Osteoblast (primary cell): ENCODE measurements at regions not wholly inside any gene's neighbourhood (a gene's known extent, or its start where the extent isn't known, plus 50 kb on each side); places are given as distances from the start of the nearest gene placed in this dataset.
"Not testable (repeated sequence)": the region's sequence is repeated elsewhere in the genome, so short reads cannot be mapped to it uniquely, and the experiment has no call there.

Experiments
- DNase-seq: peaks from one replicate; pipeline ENCODE4 v3.0.0; 2011; ENCODE audit warnings: low spot score, mixed read lengths; ENCODE audit not compliant: insufficient read length; ENCODE audit errors: missing footprints
- H2AFZ ChIP-seq: 2 replicates; pipeline ENCODE4 v1.6.0; 2011; ENCODE audit warnings: mild to moderate bottlenecking, low read length
- H3K27ac ChIP-seq: 2 replicates; pipeline ENCODE4 v1.5.1; 2011; ENCODE audit warnings: mild to moderate bottlenecking, low read depth, low read length, moderate library complexity
- H3K27me3 ChIP-seq: 2 replicates; pipeline ENCODE4 v1.6.0; 2012; ENCODE audit warnings: mild to moderate bottlenecking, control low read depth, inconsistent platforms, low read length, moderate library complexity; ENCODE audit not compliant: insufficient read depth
- H3K36me3 ChIP-seq: 2 replicates; pipeline ENCODE4 v1.5.1; 2011; ENCODE audit warnings: mild to moderate bottlenecking, low read length, control low read depth, moderate library complexity; ENCODE audit not compliant: insufficient read depth
- H3K4me1 ChIP-seq: 2 replicates; pipeline ENCODE4 v1.5.1; 2011; ENCODE audit warnings: mild to moderate bottlenecking, low read length, control low read depth, moderate library complexity; ENCODE audit not compliant: insufficient read depth
- H3K4me2 ChIP-seq: 2 replicates; pipeline ENCODE4 v1.6.0; 2011; ENCODE audit warnings: mild to moderate bottlenecking, low read length; ENCODE audit not compliant: insufficient read depth
- H3K4me3 ChIP-seq: fragments of 200-600 bp; sonication (generic); 3 replicates; pipeline ENCODE4 v1.5.1; 2012; ENCODE audit warnings: mild to moderate bottlenecking, low read length, inconsistent platforms; ENCODE audit not compliant: insufficient read depth
- H3K79me2 ChIP-seq: 2 replicates; pipeline ENCODE4 v1.6.0; 2012; ENCODE audit warnings: mild to moderate bottlenecking, low read length, control low read depth, inconsistent platforms; ENCODE audit not compliant: insufficient read depth
- H3K9me3 ChIP-seq: 2 replicates; pipeline ENCODE4 v1.5.1; 2011; ENCODE audit warnings: low read depth, low read length, control low read depth
- H4K20me1 ChIP-seq: 2 replicates; pipeline ENCODE4 v1.6.0; 2012; ENCODE audit warnings: mild to moderate bottlenecking, low read length, control low read depth; ENCODE audit not compliant: insufficient read depth

- not testable (repeated sequence) for H3K4me3 ChIP-seq, H3K27ac ChIP-seq, H3K4me1 ChIP-seq, H3K4me2 ChIP-seq, H4K20me1 ChIP-seq, DNase-seq, H3K79me2 ChIP-seq, H2AFZ ChIP-seq, H3K9me3 ChIP-seq, H3K36me3 ChIP-seq, H3K27me3 ChIP-seq
These were observed 77.7 kb upstream of the GOLGA6L4 start for GRCh38 chr15:84157857-84158256.

- H3K36me3 ChIP-seq, H4K20me1 ChIP-seq, H3K4me1 ChIP-seq, H3K79me2 ChIP-seq, H3K4me3 ChIP-seq, DNase-seq, H3K27ac ChIP-seq, H2AFZ ChIP-seq, H3K9me3 ChIP-seq, H3K27me3 ChIP-seq, H3K4me2 ChIP-seq: not testable (repeated sequence)
These were observed 76.0 kb upstream of the GOLGA6L4 start for GRCh38 chr15:84159346-84160269.

DNA sequence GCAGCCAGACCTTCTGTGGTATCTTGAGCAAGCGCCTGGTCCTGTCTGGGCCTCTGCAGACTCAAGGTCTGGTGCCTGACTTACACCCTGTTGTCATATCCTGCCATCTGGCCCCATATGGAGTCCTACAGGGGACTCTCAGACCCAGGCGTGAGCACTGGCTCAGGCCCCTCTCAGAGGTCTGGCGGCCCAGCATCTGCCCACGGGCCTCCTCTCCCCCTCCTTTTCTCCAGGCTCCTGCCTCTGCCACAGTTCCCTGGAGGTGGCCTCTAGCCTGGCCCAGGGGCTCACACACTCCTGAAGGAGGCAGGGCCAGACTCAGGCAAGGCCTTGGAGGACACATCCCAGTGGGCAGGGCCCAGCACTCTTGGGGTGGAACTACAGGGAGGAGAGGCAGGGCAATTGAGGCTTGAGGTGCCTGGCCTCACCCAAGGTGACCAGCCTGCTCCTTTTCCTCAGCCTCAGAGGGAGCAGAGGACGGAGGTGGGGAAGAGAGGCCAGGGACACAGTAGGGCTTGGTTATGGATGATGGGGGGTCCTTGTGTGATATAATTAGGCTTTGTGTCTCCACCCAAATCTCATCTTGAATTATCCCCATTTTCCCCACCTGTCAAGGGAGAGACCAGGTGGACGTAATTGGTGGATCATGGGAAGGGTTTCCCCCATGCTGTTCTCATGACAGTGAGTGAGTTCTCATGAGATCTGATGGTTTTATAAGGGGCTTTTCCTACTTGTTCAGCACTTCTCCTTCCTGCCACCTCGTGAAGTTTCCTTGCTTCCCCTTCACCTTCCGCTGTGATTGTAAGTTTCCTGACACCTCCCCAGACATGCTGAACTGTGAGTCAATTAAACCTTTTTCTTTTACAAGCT lies 70.9 kb upstream of the GOLGA6L4 start:
- not testable (repeated sequence) for H2AFZ ChIP-seq, H3K4me2 ChIP-seq, DNase-seq, H3K79me2 ChIP-seq, H3K36me3 ChIP-seq, H3K4me3 ChIP-seq, H3K4me1 ChIP-seq, H3K27me3 ChIP-seq, H3K27ac ChIP-seq, H4K20me1 ChIP-seq, H3K9me3 ChIP-seq

- DNase-seq, H3K4me2 ChIP-seq, H3K9me3 ChIP-seq, H3K4me1 ChIP-seq, H4K20me1 ChIP-seq, H3K36me3 ChIP-seq, H3K27ac ChIP-seq, H2AFZ ChIP-seq, H3K27me3 ChIP-seq, H3K4me3 ChIP-seq, H3K79me2 ChIP-seq: not testable (repeated sequence)
These were observed 65.5 kb upstream of the GOLGA6L4 start for GRCh38 chr15:84170029-84170428.

DNA sequence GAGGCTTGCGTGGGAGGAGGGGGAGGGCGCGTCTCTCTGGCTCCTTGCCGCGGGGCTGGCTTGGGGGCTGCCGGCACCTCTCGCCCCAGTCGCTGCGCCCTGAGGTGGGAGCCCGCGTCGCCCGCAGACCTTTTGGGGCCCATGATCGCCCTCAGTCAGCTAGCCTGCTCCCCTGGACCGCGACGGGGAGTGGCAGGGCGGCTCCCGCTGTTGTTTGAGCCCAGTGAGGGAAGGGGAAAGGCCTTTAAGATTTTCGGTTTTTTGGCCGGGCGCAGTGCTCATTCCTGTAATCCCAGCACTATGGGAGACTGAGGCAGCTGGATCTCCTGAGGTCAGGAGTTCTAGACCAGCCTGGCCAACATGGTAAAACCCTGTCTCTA lies 62.4 kb upstream of the GOLGA6L4 start:
- H3K4me1 ChIP-seq, DNase-seq, H3K9me3 ChIP-seq, H3K79me2 ChIP-seq, H3K27me3 ChIP-seq, H4K20me1 ChIP-seq, H2AFZ ChIP-seq, H3K27ac ChIP-seq, H3K4me3 ChIP-seq, H3K4me2 ChIP-seq, H3K36me3 ChIP-seq: not testable (repeated sequence)
